ENCODE measurements at regions not wholly inside any gene's neighbourhood (a gene's known extent, or its start where the extent isn't known, plus 50 kb on each side); places are given as distances from the start of the nearest gene placed in this dataset.

DNA sequence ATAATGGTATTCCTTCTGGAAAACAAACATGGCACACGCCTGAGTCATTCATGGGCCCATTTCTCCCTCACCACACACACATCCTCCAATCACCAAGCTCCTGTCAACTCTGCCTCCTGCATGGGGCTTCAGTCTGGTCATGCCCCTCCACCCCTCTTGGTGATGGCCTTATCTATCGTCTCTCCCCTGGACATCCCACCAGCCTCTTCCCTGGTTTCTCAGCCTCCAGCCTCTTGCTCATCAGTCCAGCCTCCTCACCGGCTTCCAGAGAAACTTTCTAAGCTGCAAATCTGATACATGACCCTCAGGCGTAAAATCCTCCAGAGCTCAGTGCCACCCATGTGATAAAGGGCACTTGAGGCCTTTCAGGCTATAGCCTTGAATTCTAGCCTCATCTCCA, 243.9 kb downstream of the FOXD2 start:
- TF ChIP-seq POLR2AphosphoS5 (IDR thresholded peaks at IDR 0.05; ENCODE audit: low read depth) = no peak
- TF ChIP-seq, protein P1, sequence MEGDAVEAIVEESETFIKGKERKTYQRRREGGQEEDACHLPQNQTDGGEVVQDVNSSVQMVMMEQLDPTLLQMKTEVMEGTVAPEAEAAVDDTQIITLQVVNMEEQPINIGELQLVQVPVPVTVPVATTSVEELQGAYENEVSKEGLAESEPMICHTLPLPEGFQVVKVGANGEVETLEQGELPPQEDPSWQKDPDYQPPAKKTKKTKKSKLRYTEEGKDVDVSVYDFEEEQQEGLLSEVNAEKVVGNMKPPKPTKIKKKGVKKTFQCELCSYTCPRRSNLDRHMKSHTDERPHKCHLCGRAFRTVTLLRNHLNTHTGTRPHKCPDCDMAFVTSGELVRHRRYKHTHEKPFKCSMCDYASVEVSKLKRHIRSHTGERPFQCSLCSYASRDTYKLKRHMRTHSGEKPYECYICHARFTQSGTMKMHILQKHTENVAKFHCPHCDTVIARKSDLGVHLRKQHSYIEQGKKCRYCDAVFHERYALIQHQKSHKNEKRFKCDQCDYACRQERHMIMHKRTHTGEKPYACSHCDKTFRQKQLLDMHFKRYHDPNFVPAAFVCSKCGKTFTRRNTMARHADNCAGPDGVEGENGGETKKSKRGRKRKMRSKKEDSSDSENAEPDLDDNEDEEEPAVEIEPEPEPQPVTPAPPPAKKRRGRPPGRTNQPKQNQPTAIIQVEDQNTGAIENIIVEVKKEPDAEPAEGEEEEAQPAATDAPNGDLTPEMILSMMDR (IDR thresholded peaks at IDR 0.05; ENCODE audit: insufficient read depth, low read length) = no peak
- TF ChIP-seq, protein P2, sequence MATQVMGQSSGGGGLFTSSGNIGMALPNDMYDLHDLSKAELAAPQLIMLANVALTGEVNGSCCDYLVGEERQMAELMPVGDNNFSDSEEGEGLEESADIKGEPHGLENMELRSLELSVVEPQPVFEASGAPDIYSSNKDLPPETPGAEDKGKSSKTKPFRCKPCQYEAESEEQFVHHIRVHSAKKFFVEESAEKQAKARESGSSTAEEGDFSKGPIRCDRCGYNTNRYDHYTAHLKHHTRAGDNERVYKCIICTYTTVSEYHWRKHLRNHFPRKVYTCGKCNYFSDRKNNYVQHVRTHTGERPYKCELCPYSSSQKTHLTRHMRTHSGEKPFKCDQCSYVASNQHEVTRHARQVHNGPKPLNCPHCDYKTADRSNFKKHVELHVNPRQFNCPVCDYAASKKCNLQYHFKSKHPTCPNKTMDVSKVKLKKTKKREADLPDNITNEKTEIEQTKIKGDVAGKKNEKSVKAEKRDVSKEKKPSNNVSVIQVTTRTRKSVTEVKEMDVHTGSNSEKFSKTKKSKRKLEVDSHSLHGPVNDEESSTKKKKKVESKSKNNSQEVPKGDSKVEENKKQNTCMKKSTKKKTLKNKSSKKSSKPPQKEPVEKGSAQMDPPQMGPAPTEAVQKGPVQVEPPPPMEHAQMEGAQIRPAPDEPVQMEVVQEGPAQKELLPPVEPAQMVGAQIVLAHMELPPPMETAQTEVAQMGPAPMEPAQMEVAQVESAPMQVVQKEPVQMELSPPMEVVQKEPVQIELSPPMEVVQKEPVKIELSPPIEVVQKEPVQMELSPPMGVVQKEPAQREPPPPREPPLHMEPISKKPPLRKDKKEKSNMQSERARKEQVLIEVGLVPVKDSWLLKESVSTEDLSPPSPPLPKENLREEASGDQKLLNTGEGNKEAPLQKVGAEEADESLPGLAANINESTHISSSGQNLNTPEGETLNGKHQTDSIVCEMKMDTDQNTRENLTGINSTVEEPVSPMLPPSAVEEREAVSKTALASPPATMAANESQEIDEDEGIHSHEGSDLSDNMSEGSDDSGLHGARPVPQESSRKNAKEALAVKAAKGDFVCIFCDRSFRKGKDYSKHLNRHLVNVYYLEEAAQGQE (IDR thresholded peaks at IDR 0.05; ENCODE audit: insufficient replicate concordance, low read depth) = no peak
- no peak for TF ChIP-seq GABPA (IDR thresholded peaks at IDR 0.05; ENCODE audit: low read depth)
- no peak for TF ChIP-seq SPI1 (IDR thresholded peaks at IDR 0.05; ENCODE audit: borderline replicate concordance, low read depth)
